ENCODE measurements at regions not wholly inside any gene's neighbourhood (a gene's known extent, or its start where the extent isn't known, plus 50 kb on each side); places are given as distances from the start of the nearest gene placed in this dataset.
"Not testable (repeated sequence)": the region's sequence is repeated elsewhere in the genome, so short reads cannot be mapped to it uniquely, and the experiment has no call there.

DNA sequence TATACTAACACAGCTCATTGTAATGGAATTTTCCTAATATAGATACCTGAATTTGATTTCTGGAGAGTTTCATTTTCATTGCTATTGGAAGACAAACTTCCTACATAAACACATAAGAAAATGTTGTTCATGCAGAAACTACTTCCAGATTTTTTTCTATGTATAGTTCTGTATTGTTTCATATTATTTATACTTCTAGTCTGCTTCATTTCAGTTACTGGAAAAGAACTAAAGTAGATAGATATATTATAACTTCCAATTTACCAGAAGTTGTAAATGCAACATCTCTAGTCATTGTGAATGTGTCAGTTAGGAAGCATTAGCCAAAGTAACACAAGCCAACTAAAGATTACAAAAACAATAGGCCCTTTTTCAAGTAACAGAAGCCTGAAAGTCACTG is 147.3 kb upstream of the ZNF385D start:
- DNase-seq = no peak

- DNase-seq = no peak
Measured at GRCh38 chr3:21901484-21901883, 150.5 kb upstream of the ZNF385D start.

GRCh38 chr3:21902956-21903355 is 151.9 kb upstream of the ZNF385D start:
- no peak for DNase-seq

DNA sequence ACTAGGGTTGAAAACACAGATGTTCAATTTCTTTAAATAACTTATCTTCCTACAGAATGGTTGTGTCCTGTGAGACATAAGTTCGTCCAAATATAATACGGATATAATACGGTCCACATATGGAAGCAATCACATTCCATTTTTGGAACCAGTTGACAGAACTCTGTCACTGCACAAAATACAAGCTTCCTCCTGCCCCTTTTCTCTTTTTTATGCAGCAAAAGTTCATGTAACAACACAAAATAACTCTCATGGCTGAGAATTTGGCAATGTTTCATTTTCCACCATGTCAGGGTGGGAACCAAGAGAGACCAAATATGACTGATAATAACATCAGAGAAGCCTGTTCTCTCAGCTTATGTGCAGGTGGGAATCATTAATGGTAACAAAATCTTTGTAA is 158.1 kb upstream of the ZNF385D start:
- DNase-seq = no peak

GRCh38 chr3:21912711-21913110 is 161.7 kb upstream of the ZNF385D start:
- DNase-seq = no peak

- no peak for DNase-seq
Measured at GRCh38 chr3:21913791-21914190, 162.8 kb upstream of the ZNF385D start.

GRCh38 chr3:21914451-21914850 is 163.4 kb upstream of the ZNF385D start:
- DNase-seq = no peak

DNA sequence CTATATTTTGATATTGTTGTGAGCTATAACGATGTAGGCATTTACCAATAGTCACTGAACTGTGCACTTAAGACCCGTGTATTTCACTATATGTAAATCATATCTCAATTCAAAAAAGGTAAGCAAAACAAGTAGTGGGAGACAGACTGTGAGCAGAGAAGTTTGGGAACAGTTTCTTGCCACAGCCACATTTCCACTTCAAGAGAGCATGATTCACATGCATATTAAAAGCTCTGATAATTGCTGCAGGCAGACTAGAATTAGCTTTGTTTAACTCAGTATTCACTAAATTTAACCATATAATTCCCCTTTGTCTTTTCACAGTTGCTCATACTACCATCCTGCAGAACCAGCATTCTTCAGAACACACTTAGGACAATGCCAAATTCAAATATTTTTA is 168.4 kb upstream of the ZNF385D start:
- DNase-seq = no peak

- DNase-seq = peak; percentile 31
Measured at GRCh38 chr3:21920421-21920861, 169.4 kb upstream of the ZNF385D start.

GRCh38 chr3:21923156-21923555 is 172.1 kb upstream of the ZNF385D start:
- not testable (repeated sequence) for DNase-seq

- no peak for DNase-seq
Measured at GRCh38 chr3:21927261-21927660, 176.3 kb upstream of the ZNF385D start.

DNA sequence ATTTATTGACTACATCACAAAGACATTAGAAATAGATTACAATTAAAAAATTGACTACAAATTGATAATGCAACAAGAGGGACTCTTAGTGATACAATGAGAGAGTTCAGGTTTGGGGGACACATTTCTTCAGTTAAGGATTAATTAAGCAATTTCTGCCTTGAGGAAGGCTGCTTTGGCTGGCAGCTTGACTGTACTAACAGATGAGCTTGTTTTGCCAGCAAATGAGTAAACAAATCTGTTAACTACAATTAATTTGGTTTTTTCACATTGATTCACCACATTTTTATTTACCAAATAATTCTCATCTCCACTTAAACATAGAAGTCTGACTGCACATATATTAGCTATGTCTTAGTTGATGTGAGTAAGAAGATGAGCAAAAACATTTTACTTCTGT is 183.6 kb upstream of the ZNF385D start:
- DNase-seq = no peak

DNA sequence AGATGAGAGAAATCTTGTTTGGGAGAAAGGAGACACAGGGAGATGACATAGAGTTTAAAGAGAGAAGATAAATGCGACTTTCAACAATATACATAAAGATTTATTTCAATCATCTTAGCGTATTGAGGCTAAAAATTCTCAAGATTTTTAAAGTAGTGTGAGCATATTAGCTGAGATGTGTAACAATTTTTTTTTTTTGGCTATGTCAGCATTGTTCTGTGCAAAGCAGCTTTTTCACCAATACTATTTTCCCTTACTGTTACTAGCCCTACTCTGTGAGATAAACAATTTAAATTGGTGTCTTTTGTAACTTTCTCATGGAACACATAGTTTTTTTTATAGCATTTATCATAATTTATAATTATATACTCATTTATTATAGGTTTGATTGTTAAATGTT is 185.2 kb upstream of the ZNF385D start:
- DNase-seq = no peak

DNA sequence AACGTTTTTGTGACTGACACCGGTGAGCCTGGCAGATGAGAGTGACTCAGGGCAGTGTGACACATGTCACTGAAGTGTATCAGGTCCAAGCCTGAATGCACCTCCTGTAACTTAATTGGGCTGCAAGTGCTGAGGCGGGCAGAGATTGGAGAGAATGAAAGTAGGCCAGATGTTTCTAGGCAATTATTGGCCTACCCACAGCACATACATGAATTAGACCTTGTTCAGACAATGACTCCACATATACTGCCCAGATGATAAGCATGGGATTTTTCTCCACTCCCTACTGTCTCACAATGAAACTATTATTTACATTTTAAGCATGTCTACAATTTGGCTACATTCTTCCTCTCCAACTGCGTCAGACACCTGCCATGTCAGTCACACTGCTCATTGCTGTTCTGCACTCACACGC is 187.3 kb upstream of the ZNF385D start:
- no peak for DNase-seq

- no peak for DNase-seq
Measured at GRCh38 chr3:21942328-21942727, 191.3 kb upstream of the ZNF385D start.

- no peak for DNase-seq
Measured at GRCh38 chr3:21944251-21944650, 193.2 kb upstream of the ZNF385D start.

DNA sequence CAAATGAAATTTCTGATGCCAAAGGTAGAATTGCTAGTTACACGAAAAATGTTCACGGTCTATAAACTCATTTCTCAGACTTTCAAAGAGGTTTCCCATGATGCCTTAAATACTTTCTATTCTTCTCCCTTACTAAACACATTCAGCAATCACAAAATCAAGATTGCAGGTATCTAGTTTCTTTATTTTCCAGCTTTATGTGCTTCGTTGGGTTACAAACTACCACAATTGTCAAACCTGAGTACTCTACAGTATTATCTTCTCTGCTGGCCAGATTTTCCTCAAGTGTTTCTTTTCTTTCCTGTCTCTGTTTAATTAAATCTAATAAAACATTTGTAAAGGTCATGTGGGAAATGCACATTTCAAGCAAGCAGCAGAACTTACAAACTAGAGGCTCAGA is 201.8 kb upstream of the ZNF385D start:
- no peak for DNase-seq

GRCh38 chr3:21954709-21955108 is 203.7 kb upstream of the ZNF385D start:
- DNase-seq = no peak

- no peak for DNase-seq
Measured at GRCh38 chr3:21955406-21955805, 204.4 kb upstream of the ZNF385D start.

GRCh38 chr3:21960033-21960432 is 209.0 kb upstream of the ZNF385D start:
- DNase-seq = no peak

GRCh38 chr3:21962456-21962855 is 211.4 kb upstream of the ZNF385D start:
- DNase-seq = no peak

GRCh38 chr3:21966457-21966856 is 215.4 kb upstream of the ZNF385D start:
- DNase-seq = not testable (repeated sequence)

- DNase-seq = no peak
Measured at GRCh38 chr3:21979706-21980105, 228.7 kb upstream of the ZNF385D start.

GRCh38 chr3:21989341-21990042 is 238.5 kb upstream of the ZNF385D start:
- no peak for DNase-seq

DNA sequence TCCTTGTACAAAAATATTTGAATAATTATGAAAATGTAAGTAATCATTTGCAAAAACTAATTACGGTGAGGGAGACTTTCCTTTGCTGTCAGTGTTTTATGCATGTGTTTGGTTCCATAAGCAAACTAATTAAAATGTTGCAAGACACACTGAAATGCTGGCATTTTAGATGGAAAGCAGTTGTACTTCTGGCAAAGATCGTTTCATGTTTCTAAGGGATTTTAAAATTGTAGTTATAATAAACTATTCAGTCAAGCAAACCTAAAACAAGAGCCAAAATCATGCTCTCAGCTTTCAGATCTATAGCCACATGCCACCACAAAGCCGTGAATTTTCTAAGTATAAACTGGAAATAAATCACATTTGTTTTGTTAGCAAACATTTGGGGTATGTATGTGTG is 240.1 kb upstream of the ZNF385D start:
- no peak for DNase-seq

Data from kidney glomerular epithelial cell (primary cell).